ENCODE measurements at regions not wholly inside any gene's neighbourhood (a gene's known extent, or its start where the extent isn't known, plus 50 kb on each side); places are given as distances from the start of the nearest gene placed in this dataset.

DNA sequence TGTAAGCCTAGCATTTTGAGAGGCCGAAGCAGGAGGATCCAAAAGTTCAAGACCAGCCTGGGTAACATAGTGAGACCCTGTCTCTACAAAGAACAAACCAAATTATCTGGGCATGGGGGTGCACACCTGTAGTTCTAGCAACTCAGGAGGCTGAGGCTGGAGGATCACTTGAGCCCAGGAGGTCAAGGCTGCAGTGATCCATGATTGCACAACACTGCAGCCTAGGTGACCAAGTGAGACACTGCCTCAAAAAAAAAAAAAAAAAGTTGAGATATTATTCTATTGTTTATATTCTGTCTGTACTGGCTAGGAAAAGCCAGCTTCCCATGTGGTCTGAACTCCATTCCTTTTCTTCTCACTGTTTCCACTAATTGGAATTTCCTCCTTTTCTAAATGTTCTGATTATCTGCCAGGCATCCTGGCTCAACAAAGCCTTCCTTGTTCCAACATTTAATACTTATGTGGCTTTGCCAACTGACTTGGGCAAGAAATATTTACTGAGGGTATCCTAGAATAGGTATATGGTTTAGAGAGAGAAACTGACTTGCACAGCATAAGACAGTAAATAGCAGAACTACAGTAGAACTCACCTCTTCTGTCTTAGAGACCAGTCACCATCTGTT lies 175.2 kb upstream of the ADAMTS3 start:
- TF ChIP-seq USF2 (IDR thresholded peaks at IDR 0.05; ENCODE audit: low read depth, low read length) (no peak), CTCF (conservative IDR thresholded peaks at IDR 0.05; ENCODE audit: low read depth, low read length) (no peak), POLR2A (IDR thresholded peaks at IDR 0.05; ENCODE audit: low read depth, low read length) (no peak), RCOR1 (IDR thresholded peaks at IDR 0.05; ENCODE audit: insufficient replicate concordance, low read length) (no peak), MAFK (IDR thresholded peaks at IDR 0.05; ENCODE audit: low read depth, low read length) (no peak), RFX5 (IDR thresholded peaks at IDR 0.05; ENCODE audit: low read depth, low read length) (no peak), CEBPB (IDR thresholded peaks at IDR 0.05; ENCODE audit: low read depth, low read length) (peak; percentile 20; the same call in 1 of the 2 replicates), BHLHE40 (IDR thresholded peaks at IDR 0.05; ENCODE audit: low read depth, low read length) (no peak), FOS (IDR thresholded peaks at IDR 0.05; ENCODE audit: low read depth, low read length) (no peak), SMC3 (IDR thresholded peaks at IDR 0.05; ENCODE audit: low read depth, low read length) (no peak), NFE2L2 (IDR thresholded peaks at IDR 0.05; ENCODE audit: low read depth, low read length) (no peak), RAD21 (IDR thresholded peaks at IDR 0.05; ENCODE audit: low read length) (no peak)

Measured in IMR-90 (cell line).